Bronchial epithelial cell (primary cell): ENCODE measurements at regions not wholly inside any gene's neighbourhood (a gene's known extent, or its start where the extent isn't known, plus 50 kb on each side); places are given as distances from the start of the nearest gene placed in this dataset.
"Not testable (repeated sequence)": the region's sequence is repeated elsewhere in the genome, so short reads cannot be mapped to it uniquely, and the experiment has no call there.

Experiments used
- DNase-seq: peaks from one replicate; pipeline ENCODE4 v3.0.0-alpha.2; 2010; ENCODE audit warnings: low read depth
- FAIRE-seq: peaks from 2 replicates; lab custom pipeline; 2011; peaks lifted over from hg19 to GRCh38; lab: Jason Lieb, UNC
- H3K27me3 ChIP-seq: 2 replicates; pipeline ENCODE4 v1.5.1; 2011; ENCODE audit warnings: low read length; ENCODE audit not compliant: control insufficient read depth, insufficient read depth
- H3K36me3 ChIP-seq: 2 replicates; pipeline ENCODE4 v1.5.1; 2011; ENCODE audit warnings: low read length; ENCODE audit not compliant: control insufficient read depth, insufficient read depth
- H3K4me3 ChIP-seq: 2 replicates; pipeline ENCODE4 v1.5.1; 2011; ENCODE audit warnings: mild to moderate bottlenecking, low read depth, low read length, control low read depth
- CTCF ChIP-seq: IDR thresholded peaks from 2 replicates; pipeline ENCODE4 v1.5.1; 2011; ENCODE audit warnings: mild to moderate bottlenecking, moderate library complexity, low read length, control low read depth, inconsistent platforms; ENCODE audit not compliant: insufficient read depth, severe bottlenecking

GRCh38 chr21:21858502-21859334 lies 860.5 kb downstream of the NCAM2 start:
- no peak for TF ChIP-seq CTCF
- H3K27me3 ChIP-seq: no peaks in the 10 kb centered on the region
- H3K4me3 ChIP-seq: no peak overlapping the region
- DNase-seq: no peak
- no peaks in the 10 kb centered on the region for H3K36me3 ChIP-seq
- no peak for FAIRE-seq

- no peaks in the 10 kb centered on the region for H3K36me3 ChIP-seq
- FAIRE-seq (no peak), DNase-seq (peak; percentile 0)
- TF ChIP-seq CTCF: no peak
- H3K4me3 ChIP-seq: no peak overlapping the region
- H3K27me3 ChIP-seq: no peaks in the 10 kb centered on the region
Measured at GRCh38 chr21:21860888-21861287, 862.7 kb downstream of the NCAM2 start.

GRCh38 chr21:21864321-21864840 lies 866.2 kb downstream of the NCAM2 start:
- no peak for TF ChIP-seq CTCF
- no peak for DNase-seq
- no peak for FAIRE-seq

GRCh38 chr21:21897275-21897883 lies 899.2 kb downstream of the NCAM2 start:
- no peak for TF ChIP-seq CTCF
- DNase-seq: peak; percentile 81

More at GRCh38 chr21:21864321-21864840, 866.2 kb downstream of the NCAM2 start:
- H3K4me3 ChIP-seq: no peak overlapping the region
- H3K36me3 ChIP-seq: no peaks in the 10 kb centered on the region
- H3K27me3 ChIP-seq: no peaks in the 10 kb centered on the region

GRCh38 chr21:21898801-21899200 lies 900.6 kb downstream of the NCAM2 start:
- Histone ChIP-seq H3K4me3 (no peak overlapping the region), H3K36me3 (no peaks in the 10 kb centered on the region), H3K27me3 (no peaks in the 10 kb centered on the region)
- no peak for DNase-seq
- TF ChIP-seq CTCF: no peak
- FAIRE-seq: no peak

More at GRCh38 chr21:21897275-21897883, 899.2 kb downstream of the NCAM2 start:
- no peak overlapping the region for H3K4me3 ChIP-seq
- H3K36me3 ChIP-seq: no peaks in the 10 kb centered on the region
- no peak for FAIRE-seq
- H3K27me3 ChIP-seq: no peaks in the 10 kb centered on the region

- DNase-seq, H3K36me3 ChIP-seq, H3K27me3 ChIP-seq, H3K4me3 ChIP-seq, FAIRE-seq: not testable (repeated sequence)
Measured at GRCh38 chr21:21902416-21902815, 904.2 kb downstream of the NCAM2 start.
